Suprapubic skin (tissue), 4 donors: ENCODE measurements at regions not wholly inside any gene's neighbourhood (a gene's known extent, or its start where the extent isn't known, plus 50 kb on each side); places are given as distances from the start of the nearest gene placed in this dataset.

Source experiments
- EP300 ChIP-seq: sonication (generic); formaldehyde crosslinking; IDR thresholded peaks from one replicate; pipeline ENCODE4 v1.6.1; 2017; ENCODE audit warnings: antibody characterized with exemption
- POLR2A ChIP-seq, 2 donors: fragments of 450-650 bp; IDR thresholded peaks; one replicate each; pipeline ENCODE4 v1.6.1; 2017; ENCODE audit warnings: antibody characterized with exemption in 2 of 2, mild to moderate bottlenecking in 2 of 2, moderate library complexity in 2 of 2
- POLR2AphosphoS5 ChIP-seq, 3 donors: sonication (generic); formaldehyde crosslinking; IDR thresholded peaks; one replicate each; pipeline ENCODE4 v1.6.1; 2017; ENCODE audit warnings: antibody characterized with exemption in 3 of 3
- TF ChIP-seq, protein P1 (sequence below), 2 donors: fragments of 200-600 bp in 1 of 2; fragments of 450-650 bp in 1 of 2; sonication (generic) in 1 of 2; IDR thresholded peaks; one replicate each; pipeline ENCODE4 v1.5.1; 2016 to 2019; ENCODE audit warnings: antibody characterized with exemption in 2 of 2, mild to moderate bottlenecking in 1 of 2, moderate library complexity in 1 of 2

DNA sequence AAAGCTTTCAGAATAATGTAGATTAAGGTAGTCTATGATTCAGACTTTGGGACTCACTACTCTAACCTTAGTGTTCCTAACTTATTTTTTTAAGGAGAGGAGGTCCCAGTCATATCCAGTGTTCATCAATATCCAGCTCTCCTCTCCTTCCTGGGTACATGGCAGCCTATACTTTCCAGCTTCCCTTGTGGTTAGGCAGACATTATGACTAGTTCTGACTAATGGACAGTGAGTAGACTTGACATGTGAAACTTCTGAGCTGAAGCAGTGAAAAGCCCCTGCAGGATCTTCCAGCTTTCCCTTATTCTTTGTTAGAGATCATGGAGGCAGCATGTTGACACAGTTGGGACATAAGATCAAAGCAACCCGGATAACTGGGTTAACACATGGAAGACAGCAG is 144.2 kb downstream of the PTPRU start:
- no peak for TF ChIP-seq EP300
- TF ChIP-seq, protein P1, sequence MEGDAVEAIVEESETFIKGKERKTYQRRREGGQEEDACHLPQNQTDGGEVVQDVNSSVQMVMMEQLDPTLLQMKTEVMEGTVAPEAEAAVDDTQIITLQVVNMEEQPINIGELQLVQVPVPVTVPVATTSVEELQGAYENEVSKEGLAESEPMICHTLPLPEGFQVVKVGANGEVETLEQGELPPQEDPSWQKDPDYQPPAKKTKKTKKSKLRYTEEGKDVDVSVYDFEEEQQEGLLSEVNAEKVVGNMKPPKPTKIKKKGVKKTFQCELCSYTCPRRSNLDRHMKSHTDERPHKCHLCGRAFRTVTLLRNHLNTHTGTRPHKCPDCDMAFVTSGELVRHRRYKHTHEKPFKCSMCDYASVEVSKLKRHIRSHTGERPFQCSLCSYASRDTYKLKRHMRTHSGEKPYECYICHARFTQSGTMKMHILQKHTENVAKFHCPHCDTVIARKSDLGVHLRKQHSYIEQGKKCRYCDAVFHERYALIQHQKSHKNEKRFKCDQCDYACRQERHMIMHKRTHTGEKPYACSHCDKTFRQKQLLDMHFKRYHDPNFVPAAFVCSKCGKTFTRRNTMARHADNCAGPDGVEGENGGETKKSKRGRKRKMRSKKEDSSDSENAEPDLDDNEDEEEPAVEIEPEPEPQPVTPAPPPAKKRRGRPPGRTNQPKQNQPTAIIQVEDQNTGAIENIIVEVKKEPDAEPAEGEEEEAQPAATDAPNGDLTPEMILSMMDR (IDR thresholded peaks at IDR 0.05) = no peak
- TF ChIP-seq POLR2A (IDR thresholded peaks at IDR 0.05) = no peak
- no peak for TF ChIP-seq POLR2AphosphoS5 (IDR thresholded peaks at IDR 0.05)
